DOHH2 (cell line): ENCODE measurements at regions not wholly inside any gene's neighbourhood (a gene's known extent, or its start where the extent isn't known, plus 50 kb on each side); places are given as distances from the start of the nearest gene placed in this dataset.

Experiments
- H3F3A ChIP-seq: fragments of 200-600 bp; sonication (generic), shearing (Covaris generic); 2 replicates; pipeline ENCODE4 v1.6.0; 2016; ENCODE audit warnings: antibody characterized with exemption, mild to moderate bottlenecking; ENCODE audit not compliant: control insufficient read depth, insufficient read depth
- H3K27ac ChIP-seq: fragments of 200-600 bp; sonication (generic); 2 replicates; pipeline ENCODE4 v1.5.1; 2014; ENCODE audit warnings: low read depth, mild to moderate bottlenecking, low read length, moderate library complexity
- H3K27me3 ChIP-seq: fragments of 200-600 bp; sonication (generic); 2 replicates; pipeline ENCODE4 v1.6.1; 2014; ENCODE audit warnings: mild to moderate bottlenecking, low read length, mixed read lengths; ENCODE audit not compliant: control insufficient read depth
- H3K36me3 ChIP-seq: fragments of 200-600 bp; sonication (generic); 2 replicates; pipeline ENCODE4 v1.6.1; 2014; ENCODE audit warnings: mild to moderate bottlenecking, low read length, moderate library complexity, mixed read lengths; ENCODE audit not compliant: control insufficient read depth
- H3K4me1 ChIP-seq: fragments of 200-600 bp; sonication (generic); 2 replicates; pipeline ENCODE4 v1.6.1; 2014; ENCODE audit warnings: mild to moderate bottlenecking, low read length, mixed read lengths; ENCODE audit not compliant: control insufficient read depth
- H3K4me2 ChIP-seq: fragments of 200-600 bp; sonication (generic); 2 replicates; pipeline ENCODE4 v1.6.0; 2014; ENCODE audit warnings: mild to moderate bottlenecking, low read length, moderate library complexity
- H3K4me3 ChIP-seq: fragments of 200-600 bp; sonication (generic); 2 replicates; pipeline ENCODE4 v1.5.1; 2014; ENCODE audit warnings: mild to moderate bottlenecking, low read length, mixed read lengths
- H3K79me2 ChIP-seq: fragments of 200-600 bp; sonication (generic); 2 replicates; pipeline ENCODE4 v1.6.1; 2014; ENCODE audit warnings: mild to moderate bottlenecking, low read length, mixed read lengths; ENCODE audit not compliant: control insufficient read depth
- H3K9me2 ChIP-seq: fragments of 200-600 bp; sonication (generic); replicated peaks from 2 replicates; pipeline ENCODE4 v1.6.1; 2014; ENCODE audit warnings: mild to moderate bottlenecking, low read length, mixed read lengths; ENCODE audit not compliant: control insufficient read depth
- H3K9me3 ChIP-seq: fragments of 200-600 bp; sonication (generic); 2 replicates; pipeline ENCODE4 v1.6.1; 2014; ENCODE audit warnings: antibody characterized with exemption, low read length, mixed read lengths; ENCODE audit not compliant: control insufficient read depth, insufficient read depth
- H4K20me1 ChIP-seq: fragments of 200-600 bp; sonication (generic); 2 replicates; pipeline ENCODE4 v1.6.0; 2014; ENCODE audit warnings: low read depth, mild to moderate bottlenecking, antibody characterized with exemption, low read length, moderate library complexity; ENCODE audit not compliant: control insufficient read depth, insufficient read depth
- CTCF ChIP-seq: fragments of 200-600 bp; sonication (generic); IDR thresholded peaks from one replicate; pipeline ENCODE4 v1.5.1; 2014; ENCODE audit warnings: antibody characterized with exemption, mild to moderate bottlenecking, low read depth, low read length; ENCODE audit not compliant: poor library complexity, severe bottlenecking
- EZH2phosphoT487 ChIP-seq: fragments of 200-600 bp; sonication (generic); IDR thresholded peaks from 2 replicates; pipeline ENCODE4 v1.6.1; 2017; ENCODE audit warnings: borderline replicate concordance, mild to moderate bottlenecking, antibody characterized with exemption, low read length, moderate library complexity, mixed read lengths

GRCh38 chr11:109112821-109113280 is 309.1 kb upstream of the C11orf87 start:
- H3K9me2 ChIP-seq: no peaks in the 10 kb centered on the region
- H3K4me3 ChIP-seq: no peak overlapping the region
- H3K4me2 ChIP-seq: no peak overlapping the region
- no peaks in the 10 kb centered on the region for H3K36me3 ChIP-seq
- TF ChIP-seq EZH2phosphoT487 (no peak), CTCF (no peak)
- H3K27me3 ChIP-seq: peaks cover 3% of the 10 kb centered on the region; the same call in 1 of the 2 replicates
- no peaks in the 10 kb centered on the region for H3K79me2 ChIP-seq
- no peak overlapping the region for H3K27ac ChIP-seq
- no peaks in the 10 kb centered on the region for H3K4me1 ChIP-seq
- H3F3A ChIP-seq: no peaks in the 10 kb centered on the region
- H4K20me1 ChIP-seq: no peaks in the 10 kb centered on the region
- no peaks in the 10 kb centered on the region for H3K9me3 ChIP-seq

GRCh38 chr11:109120341-109120740 is 301.6 kb upstream of the C11orf87 start:
- H3K4me3 ChIP-seq: no peak overlapping the region
- H3F3A ChIP-seq: no peaks in the 10 kb centered on the region
- no peak overlapping the region for H3K4me2 ChIP-seq
- H4K20me1 ChIP-seq: no peaks in the 10 kb centered on the region
- no peaks in the 10 kb centered on the region for H3K79me2 ChIP-seq
- H3K9me3 ChIP-seq: no peaks in the 10 kb centered on the region
- no peaks in the 10 kb centered on the region for H3K36me3 ChIP-seq
- H3K9me2 ChIP-seq: no peaks in the 10 kb centered on the region
- H3K27ac ChIP-seq: no peak overlapping the region
- H3K27me3 ChIP-seq: no peaks in the 10 kb centered on the region
- TF ChIP-seq CTCF (no peak), EZH2phosphoT487 (no peak)
- no peaks in the 10 kb centered on the region for H3K4me1 ChIP-seq

- H3K36me3 ChIP-seq: no peaks in the 10 kb centered on the region
- no peak overlapping the region for H3K27ac ChIP-seq
- no peak for TF ChIP-seq CTCF
- no peak for TF ChIP-seq EZH2phosphoT487
- no peaks in the 10 kb centered on the region for H3K9me3 ChIP-seq
- no peaks in the 10 kb centered on the region for H3K27me3 ChIP-seq
- no peaks in the 10 kb centered on the region for H3F3A ChIP-seq
- H3K4me3 ChIP-seq: no peak overlapping the region
- H3K4me2 ChIP-seq: no peak overlapping the region
- no peaks in the 10 kb centered on the region for H3K9me2 ChIP-seq
- no peaks in the 10 kb centered on the region for H3K4me1 ChIP-seq
- no peaks in the 10 kb centered on the region for H3K79me2 ChIP-seq
- no peaks in the 10 kb centered on the region for H4K20me1 ChIP-seq
These were observed 300.6 kb upstream of the C11orf87 start for GRCh38 chr11:109121173-109121932.
